ENCODE measurements at regions not wholly inside any gene's neighbourhood (a gene's known extent, or its start where the extent isn't known, plus 50 kb on each side); places are given as distances from the start of the nearest gene placed in this dataset.

GRCh38 chr4:121534187-121534586, 153.4 kb upstream of the QRFPR start:
- peaks cover 14% of the 10 kb centered on the region for H3K27me3 Mint-ChIP-seq (ENCODE audit: low read depth)
- TF ChIP-seq CTCF (IDR thresholded peaks at IDR 0.05): no peak
- peaks cover 5% of the 10 kb centered on the region for H3K9me3 Mint-ChIP-seq (ENCODE audit: low read depth)
- H3K27ac Mint-ChIP-seq (ENCODE audit: unreplicated experiment): no peak overlapping the region
- DNase-seq (ENCODE audit: low spot score): no peak
- no peaks in the 10 kb centered on the region for H3K36me3 Mint-ChIP-seq (ENCODE audit: low read depth)
- no peak overlapping the region for H3K4me3 Mint-ChIP-seq (ENCODE audit: unreplicated experiment)
- no peaks in the 10 kb centered on the region for H3K4me1 Mint-ChIP-seq (ENCODE audit: low read depth)

GRCh38 chr4:121526509-121526908, 145.7 kb upstream of the QRFPR start:
- no peak overlapping the region for H3K27ac Mint-ChIP-seq (ENCODE audit: unreplicated experiment)
- no peak for DNase-seq (ENCODE audit: low spot score)
- TF ChIP-seq CTCF (IDR thresholded peaks at IDR 0.05): no peak
- H3K36me3 Mint-ChIP-seq (ENCODE audit: low read depth): no peaks in the 10 kb centered on the region
- no peak overlapping the region for H3K4me3 Mint-ChIP-seq (ENCODE audit: unreplicated experiment)
- no peaks in the 10 kb centered on the region for H3K9me3 Mint-ChIP-seq (ENCODE audit: low read depth)
- H3K27me3 Mint-ChIP-seq (ENCODE audit: low read depth): peaks cover 15% of the 10 kb centered on the region
- H3K4me1 Mint-ChIP-seq (ENCODE audit: low read depth): no peaks in the 10 kb centered on the region

- Mint-ChIP-seq H3K36me3 (ENCODE audit: low read depth) (no peaks in the 10 kb centered on the region), H3K4me3 (ENCODE audit: unreplicated experiment) (no peak overlapping the region), H3K4me1 (ENCODE audit: low read depth) (no peaks in the 10 kb centered on the region), H3K27me3 (ENCODE audit: low read depth) (peaks cover 3% of the 10 kb centered on the region), H3K9me3 (ENCODE audit: low read depth) (peaks cover 4% of the 10 kb centered on the region), H3K27ac (ENCODE audit: unreplicated experiment) (no peak overlapping the region)
- no peak for DNase-seq (ENCODE audit: low spot score)
- TF ChIP-seq CTCF (IDR thresholded peaks at IDR 0.05): no peak
These were observed 138.5 kb upstream of the QRFPR start for GRCh38 chr4:121519236-121519838.

- no peak for DNase-seq (ENCODE audit: low spot score)
- no peak overlapping the region for H3K4me3 Mint-ChIP-seq (ENCODE audit: unreplicated experiment)
These were observed 136.4 kb upstream of the QRFPR start for GRCh38 chr4:121517241-121517640.

GRCh38 chr4:121514443-121514842, 133.6 kb upstream of the QRFPR start:
- Mint-ChIP-seq H3K4me3 (ENCODE audit: unreplicated experiment) (no peak overlapping the region), H3K27me3 (ENCODE audit: low read depth) (peaks cover 15% of the 10 kb centered on the region), H3K36me3 (ENCODE audit: low read depth) (peaks cover 4% of the 10 kb centered on the region), H3K4me1 (ENCODE audit: low read depth) (no peaks in the 10 kb centered on the region), H3K9me3 (ENCODE audit: low read depth) (peaks cover 4% of the 10 kb centered on the region), H3K27ac (ENCODE audit: unreplicated experiment) (no peak overlapping the region)
- peak; percentile 17 for TF ChIP-seq CTCF (IDR thresholded peaks at IDR 0.05)
- DNase-seq (ENCODE audit: low spot score): no peak

More at GRCh38 chr4:121517241-121517640, 136.4 kb upstream of the QRFPR start:
- no peaks in the 10 kb centered on the region for H3K4me1 Mint-ChIP-seq (ENCODE audit: low read depth)
- H3K36me3 Mint-ChIP-seq (ENCODE audit: low read depth): no peaks in the 10 kb centered on the region
- H3K27me3 Mint-ChIP-seq (ENCODE audit: low read depth): peaks cover 3% of the 10 kb centered on the region
- no peak overlapping the region for H3K27ac Mint-ChIP-seq (ENCODE audit: unreplicated experiment)
- TF ChIP-seq CTCF (IDR thresholded peaks at IDR 0.05): no peak
- peaks cover 4% of the 10 kb centered on the region for H3K9me3 Mint-ChIP-seq (ENCODE audit: low read depth)
